HL-60 (cell line): ENCODE measurements at regions not wholly inside any gene's neighbourhood (a gene's known extent, or its start where the extent isn't known, plus 50 kb on each side); places are given as distances from the start of the nearest gene placed in this dataset.

Experiments used
- GABPA ChIP-seq: IDR thresholded peaks from 2 replicates; pipeline ENCODE4 v1.6.1; 2012; ENCODE audit warnings: low read depth
- POLR2AphosphoS5 ChIP-seq: IDR thresholded peaks from 2 replicates; pipeline ENCODE4 v1.6.1; 2012; ENCODE audit warnings: low read depth
- SPI1 ChIP-seq: IDR thresholded peaks from 2 replicates; pipeline ENCODE4 v1.6.1; 2012; ENCODE audit warnings: low read depth, mild to moderate bottlenecking, borderline replicate concordance
- TF ChIP-seq, protein P1 (sequence below): IDR thresholded peaks from one replicate; pipeline ENCODE4 v1.5.1; 2011; ENCODE audit warnings: low read length, control low read depth, inconsistent platforms; ENCODE audit not compliant: insufficient read depth
- TF ChIP-seq, protein P2 (sequence below): IDR thresholded peaks from 2 replicates; pipeline ENCODE4 v1.6.1; 2012; ENCODE audit warnings: low read depth; ENCODE audit not compliant: insufficient replicate concordance

DNA sequence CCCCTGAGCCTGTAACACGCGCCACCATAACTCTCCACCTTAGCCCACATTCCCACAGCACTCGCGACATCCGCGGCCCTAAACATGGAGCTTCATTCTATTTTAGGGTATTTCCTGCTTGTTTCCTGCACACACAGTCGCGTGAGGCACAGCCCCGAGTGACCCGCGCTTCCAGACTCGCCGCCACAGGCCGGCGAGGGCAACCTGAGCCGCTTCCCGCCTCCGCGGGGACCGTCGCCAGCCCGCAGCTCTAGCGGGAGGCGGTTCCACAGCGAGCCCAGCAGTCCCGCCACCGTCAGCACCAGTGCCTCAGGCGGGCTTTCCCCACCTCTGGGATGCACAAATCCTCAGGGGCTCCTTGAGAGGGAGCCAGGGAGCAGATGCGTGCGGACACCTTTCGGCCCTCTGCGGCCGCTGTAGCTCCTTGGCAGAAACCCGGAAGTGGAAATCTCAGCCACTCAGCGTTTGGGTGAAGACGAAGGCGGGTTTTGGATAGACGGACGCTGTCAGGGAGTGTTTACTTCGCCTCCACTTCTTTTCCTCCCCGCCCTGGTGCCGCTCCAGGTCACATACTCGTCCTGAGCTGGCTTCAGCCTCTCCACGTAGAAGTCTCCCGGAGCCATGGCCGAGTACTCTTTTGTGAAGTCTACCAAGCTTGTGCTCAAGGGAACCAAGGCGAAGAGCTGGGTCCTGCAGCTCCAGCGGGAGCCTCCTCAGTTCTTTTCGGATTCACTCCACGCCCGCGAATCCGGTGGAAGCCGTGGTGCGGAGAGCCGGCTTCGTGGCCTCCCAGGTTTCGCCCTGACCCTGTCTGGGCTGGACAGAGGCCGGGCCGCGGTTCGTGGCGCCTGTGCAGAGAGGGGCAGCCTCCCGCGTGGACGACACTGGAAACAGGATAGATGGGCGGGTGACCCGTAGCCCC is 2177.4 kb upstream of the DEFB115 start:
- TF ChIP-seq, protein P1, sequence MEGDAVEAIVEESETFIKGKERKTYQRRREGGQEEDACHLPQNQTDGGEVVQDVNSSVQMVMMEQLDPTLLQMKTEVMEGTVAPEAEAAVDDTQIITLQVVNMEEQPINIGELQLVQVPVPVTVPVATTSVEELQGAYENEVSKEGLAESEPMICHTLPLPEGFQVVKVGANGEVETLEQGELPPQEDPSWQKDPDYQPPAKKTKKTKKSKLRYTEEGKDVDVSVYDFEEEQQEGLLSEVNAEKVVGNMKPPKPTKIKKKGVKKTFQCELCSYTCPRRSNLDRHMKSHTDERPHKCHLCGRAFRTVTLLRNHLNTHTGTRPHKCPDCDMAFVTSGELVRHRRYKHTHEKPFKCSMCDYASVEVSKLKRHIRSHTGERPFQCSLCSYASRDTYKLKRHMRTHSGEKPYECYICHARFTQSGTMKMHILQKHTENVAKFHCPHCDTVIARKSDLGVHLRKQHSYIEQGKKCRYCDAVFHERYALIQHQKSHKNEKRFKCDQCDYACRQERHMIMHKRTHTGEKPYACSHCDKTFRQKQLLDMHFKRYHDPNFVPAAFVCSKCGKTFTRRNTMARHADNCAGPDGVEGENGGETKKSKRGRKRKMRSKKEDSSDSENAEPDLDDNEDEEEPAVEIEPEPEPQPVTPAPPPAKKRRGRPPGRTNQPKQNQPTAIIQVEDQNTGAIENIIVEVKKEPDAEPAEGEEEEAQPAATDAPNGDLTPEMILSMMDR, result no peak
- no peak for TF ChIP-seq GABPA
- TF ChIP-seq POLR2AphosphoS5, result no peak
- TF ChIP-seq, protein P2, sequence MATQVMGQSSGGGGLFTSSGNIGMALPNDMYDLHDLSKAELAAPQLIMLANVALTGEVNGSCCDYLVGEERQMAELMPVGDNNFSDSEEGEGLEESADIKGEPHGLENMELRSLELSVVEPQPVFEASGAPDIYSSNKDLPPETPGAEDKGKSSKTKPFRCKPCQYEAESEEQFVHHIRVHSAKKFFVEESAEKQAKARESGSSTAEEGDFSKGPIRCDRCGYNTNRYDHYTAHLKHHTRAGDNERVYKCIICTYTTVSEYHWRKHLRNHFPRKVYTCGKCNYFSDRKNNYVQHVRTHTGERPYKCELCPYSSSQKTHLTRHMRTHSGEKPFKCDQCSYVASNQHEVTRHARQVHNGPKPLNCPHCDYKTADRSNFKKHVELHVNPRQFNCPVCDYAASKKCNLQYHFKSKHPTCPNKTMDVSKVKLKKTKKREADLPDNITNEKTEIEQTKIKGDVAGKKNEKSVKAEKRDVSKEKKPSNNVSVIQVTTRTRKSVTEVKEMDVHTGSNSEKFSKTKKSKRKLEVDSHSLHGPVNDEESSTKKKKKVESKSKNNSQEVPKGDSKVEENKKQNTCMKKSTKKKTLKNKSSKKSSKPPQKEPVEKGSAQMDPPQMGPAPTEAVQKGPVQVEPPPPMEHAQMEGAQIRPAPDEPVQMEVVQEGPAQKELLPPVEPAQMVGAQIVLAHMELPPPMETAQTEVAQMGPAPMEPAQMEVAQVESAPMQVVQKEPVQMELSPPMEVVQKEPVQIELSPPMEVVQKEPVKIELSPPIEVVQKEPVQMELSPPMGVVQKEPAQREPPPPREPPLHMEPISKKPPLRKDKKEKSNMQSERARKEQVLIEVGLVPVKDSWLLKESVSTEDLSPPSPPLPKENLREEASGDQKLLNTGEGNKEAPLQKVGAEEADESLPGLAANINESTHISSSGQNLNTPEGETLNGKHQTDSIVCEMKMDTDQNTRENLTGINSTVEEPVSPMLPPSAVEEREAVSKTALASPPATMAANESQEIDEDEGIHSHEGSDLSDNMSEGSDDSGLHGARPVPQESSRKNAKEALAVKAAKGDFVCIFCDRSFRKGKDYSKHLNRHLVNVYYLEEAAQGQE, result no peak
- no peak for TF ChIP-seq SPI1
